Cardiac fibroblast (primary cell): ENCODE measurements at regions not wholly inside any gene's neighbourhood (a gene's known extent, or its start where the extent isn't known, plus 50 kb on each side); places are given as distances from the start of the nearest gene placed in this dataset.

Experiments
- DNase-seq, 2 donors: peaks; one replicate each; pipeline versions ENCODE4 v3.0.0 to v3.0.0-alpha.2; 2010; ENCODE audit warnings: low read depth in 2 of 2
- H3K4me3 ChIP-seq, 2 donors: replicated peaks in 1 of 2; 1 replicate in 1 of 2; 2 replicates in 1 of 2; pipeline ENCODE4 v1.5.1; 2011; ENCODE audit warnings: low read depth in 2 of 2, low read length in 2 of 2, mild to moderate bottlenecking in 2 of 2, moderate library complexity in 1 of 2
- CTCF ChIP-seq: IDR thresholded peaks from one replicate; pipeline ENCODE4 v1.5.1; 2011; ENCODE audit warnings: low read depth, mild to moderate bottlenecking, low read length, inconsistent platforms

GRCh38 chr10:108252771-108253170 lies 1088.3 kb upstream of the SORCS1 start:
- TF ChIP-seq CTCF = no peak
- H3K4me3 ChIP-seq = no peak overlapping the region

GRCh38 chr10:108250936-108251620 lies 1086.6 kb upstream of the SORCS1 start:
- peak in 1 of 2 donors; percentile 1 for DNase-seq
- no peak for TF ChIP-seq CTCF
- H3K4me3 ChIP-seq = no peak overlapping the region

More at GRCh38 chr10:108252771-108253170, 1088.3 kb upstream of the SORCS1 start:
- DNase-seq = no peak

- no peak for TF ChIP-seq CTCF
- no peak for DNase-seq
- no peak overlapping the region for H3K4me3 ChIP-seq
These were observed 1085.4 kb upstream of the SORCS1 start for GRCh38 chr10:108249940-108250339.

- TF ChIP-seq CTCF = no peak
- no peak overlapping the region for H3K4me3 ChIP-seq
- DNase-seq = no peak
These were observed 1080.1 kb upstream of the SORCS1 start for GRCh38 chr10:108244443-108245228.

GRCh38 chr10:108241166-108241565 lies 1076.7 kb upstream of the SORCS1 start:
- DNase-seq = no peak
- no peak for TF ChIP-seq CTCF
- no peak overlapping the region for H3K4me3 ChIP-seq

GRCh38 chr10:108238261-108238660 lies 1073.8 kb upstream of the SORCS1 start:
- DNase-seq = no peak
- no peak overlapping the region for H3K4me3 ChIP-seq
- no peak for TF ChIP-seq CTCF
